Skin of body (tissue), 1 donor: ENCODE measurements at regions not wholly inside any gene's neighbourhood (a gene's known extent, or its start where the extent isn't known, plus 50 kb on each side); places are given as distances from the start of the nearest gene placed in this dataset.
"Not testable (repeated sequence)": the region's sequence is repeated elsewhere in the genome, so short reads cannot be mapped to it uniquely, and the experiment has no call there.

Experiments
- DNase-seq: peaks from one replicate; lab custom pipeline; 2025; lab: John Stamatoyannopoulos, UW

GRCh38 chr3:164380156-164380555 is 698.1 kb downstream of the SI start:
- no peak for DNase-seq

- DNase-seq = no peak
Observed at GRCh38 chr3:164377466-164377865, 700.8 kb downstream of the SI start.

GRCh38 chr3:164375995-164376394 is 702.3 kb downstream of the SI start:
- DNase-seq = no peak

GRCh38 chr3:164375538-164375937 is 702.8 kb downstream of the SI start:
- DNase-seq = no peak

GRCh38 chr3:164371681-164372080 is 706.6 kb downstream of the SI start:
- no peak for DNase-seq

- DNase-seq = no peak
Observed at GRCh38 chr3:164370970-164371369, 707.3 kb downstream of the SI start.

- no peak for DNase-seq
Observed at GRCh38 chr3:164365242-164365641, 713.1 kb downstream of the SI start.

GRCh38 chr3:164364111-164364510 is 714.2 kb downstream of the SI start:
- DNase-seq = no peak

GRCh38 chr3:164360738-164361406 is 717.4 kb downstream of the SI start:
- DNase-seq = no peak

GRCh38 chr3:164360078-164360578 is 718.2 kb downstream of the SI start:
- DNase-seq = no peak

- DNase-seq = no peak
Observed at GRCh38 chr3:164352991-164353390, 725.3 kb downstream of the SI start.

- DNase-seq = no peak
Observed at GRCh38 chr3:164351131-164351530, 727.2 kb downstream of the SI start.

GRCh38 chr3:164342206-164342605 is 736.1 kb downstream of the SI start:
- DNase-seq = not testable (repeated sequence)

GRCh38 chr3:164341086-164341485 is 737.2 kb downstream of the SI start:
- no peak for DNase-seq

GRCh38 chr3:164340273-164340672 is 738.0 kb downstream of the SI start:
- no peak for DNase-seq

GRCh38 chr3:164332831-164333802 is 745.2 kb downstream of the SI start:
- peak; percentile 48 for DNase-seq

- no peak for DNase-seq
Observed at GRCh38 chr3:164326714-164327113, 751.6 kb downstream of the SI start.

- DNase-seq = no peak
Observed at GRCh38 chr3:164320962-164321361, 757.3 kb downstream of the SI start.

- no peak for DNase-seq
Observed at GRCh38 chr3:164306042-164306441, 772.3 kb downstream of the SI start.

GRCh38 chr3:164303894-164304293 is 774.4 kb downstream of the SI start:
- DNase-seq = no peak

- no peak for DNase-seq
Observed at GRCh38 chr3:164302622-164303021, 775.7 kb downstream of the SI start.

GRCh38 chr3:164291486-164291885 is 786.8 kb downstream of the SI start:
- not testable (repeated sequence) for DNase-seq
